ENCODE measurements at regions not wholly inside any gene's neighbourhood (a gene's known extent, or its start where the extent isn't known, plus 50 kb on each side); places are given as distances from the start of the nearest gene placed in this dataset.

DNA sequence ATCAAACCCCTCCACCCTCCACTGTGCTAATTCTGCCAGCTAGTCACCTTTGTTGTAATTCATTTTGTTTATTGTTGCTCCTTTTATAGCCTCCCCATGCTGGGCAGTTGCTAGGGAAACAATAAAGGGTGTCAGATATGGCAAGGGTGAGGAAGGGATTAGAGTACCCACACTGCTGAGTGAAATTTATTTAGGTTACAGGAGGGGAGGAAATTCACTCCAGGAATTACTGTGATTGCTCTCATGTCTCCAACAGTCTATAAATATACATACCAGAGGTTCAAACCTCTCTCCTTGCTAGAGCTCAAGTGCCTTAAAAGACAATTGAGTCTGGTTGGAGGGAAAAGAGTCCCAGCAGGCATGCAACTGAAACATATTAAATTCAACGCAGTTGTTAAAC is 90.6 kb upstream of the ADGRF1 start:
- Histone ChIP-seq H3K4me1 (peaks cover 34% of the 10 kb centered on the region), H3K36me3 (no peaks in the 10 kb centered on the region), H3K9me3 (replicated peaks) (no peaks in the 10 kb centered on the region), H3K27ac (replicated peaks) (no peak overlapping the region), H3K4me3 (no peak overlapping the region), H3K27me3 (ENCODE audit: low read depth) (no peaks in the 10 kb centered on the region)
- TF ChIP-seq, protein P1, sequence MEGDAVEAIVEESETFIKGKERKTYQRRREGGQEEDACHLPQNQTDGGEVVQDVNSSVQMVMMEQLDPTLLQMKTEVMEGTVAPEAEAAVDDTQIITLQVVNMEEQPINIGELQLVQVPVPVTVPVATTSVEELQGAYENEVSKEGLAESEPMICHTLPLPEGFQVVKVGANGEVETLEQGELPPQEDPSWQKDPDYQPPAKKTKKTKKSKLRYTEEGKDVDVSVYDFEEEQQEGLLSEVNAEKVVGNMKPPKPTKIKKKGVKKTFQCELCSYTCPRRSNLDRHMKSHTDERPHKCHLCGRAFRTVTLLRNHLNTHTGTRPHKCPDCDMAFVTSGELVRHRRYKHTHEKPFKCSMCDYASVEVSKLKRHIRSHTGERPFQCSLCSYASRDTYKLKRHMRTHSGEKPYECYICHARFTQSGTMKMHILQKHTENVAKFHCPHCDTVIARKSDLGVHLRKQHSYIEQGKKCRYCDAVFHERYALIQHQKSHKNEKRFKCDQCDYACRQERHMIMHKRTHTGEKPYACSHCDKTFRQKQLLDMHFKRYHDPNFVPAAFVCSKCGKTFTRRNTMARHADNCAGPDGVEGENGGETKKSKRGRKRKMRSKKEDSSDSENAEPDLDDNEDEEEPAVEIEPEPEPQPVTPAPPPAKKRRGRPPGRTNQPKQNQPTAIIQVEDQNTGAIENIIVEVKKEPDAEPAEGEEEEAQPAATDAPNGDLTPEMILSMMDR (IDR thresholded peaks at IDR 0.05; ENCODE audit: borderline replicate concordance): no peak
- intact Hi-C loops (cut with micrococcal nuclease): no loop called here
- DNase-seq: no peak

- Histone ChIP-seq H3K27ac (replicated peaks) (no peak overlapping the region), H3K27me3 (ENCODE audit: low read depth) (no peaks in the 10 kb centered on the region), H3K4me1 (peaks cover 41% of the 10 kb centered on the region), H3K9me3 (replicated peaks) (no peaks in the 10 kb centered on the region), H3K4me3 (no peak overlapping the region), H3K36me3 (no peaks in the 10 kb centered on the region)
- TF ChIP-seq, protein P1 (IDR thresholded peaks at IDR 0.05; ENCODE audit: borderline replicate concordance): no peak
- DNase-seq: no peak
- intact Hi-C loops (cut with micrococcal nuclease): no loop called here
Observed at GRCh38 chr6:47131773-47132172, 89.6 kb upstream of the ADGRF1 start.

DNA sequence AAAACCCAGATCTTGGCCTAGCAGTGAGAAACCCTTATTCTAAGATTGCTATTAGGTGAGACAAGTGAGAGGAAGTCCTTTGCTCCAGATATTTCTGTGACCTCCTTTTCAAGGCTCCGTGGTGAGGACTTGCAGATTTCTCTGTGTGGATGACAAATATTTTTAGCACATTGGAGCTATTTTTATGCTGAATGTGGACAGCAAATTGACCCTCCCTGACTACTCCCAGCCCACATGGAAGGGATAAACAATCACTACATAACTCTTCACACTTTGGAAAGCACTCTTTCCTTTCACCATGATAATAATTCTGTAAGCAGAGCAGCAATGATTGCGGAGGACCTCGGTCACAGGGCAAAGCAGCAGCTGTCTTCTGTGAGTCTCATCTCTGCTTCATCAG is 88.0 kb upstream of the ADGRF1 start:
- TF ChIP-seq, protein P1 (IDR thresholded peaks at IDR 0.05; ENCODE audit: borderline replicate concordance): no peak
- Histone ChIP-seq H3K4me1 (peaks cover 46% of the 10 kb centered on the region), H3K9me3 (replicated peaks) (no peaks in the 10 kb centered on the region), H3K27me3 (ENCODE audit: low read depth) (no peaks in the 10 kb centered on the region), H3K4me3 (peak overlapping the region; percentile 4), H3K27ac (replicated peaks) (peak overlapping the region; percentile 25), H3K36me3 (no peaks in the 10 kb centered on the region)
- DNase-seq: no peak
- intact Hi-C loops (cut with micrococcal nuclease): no loop called here

DNA sequence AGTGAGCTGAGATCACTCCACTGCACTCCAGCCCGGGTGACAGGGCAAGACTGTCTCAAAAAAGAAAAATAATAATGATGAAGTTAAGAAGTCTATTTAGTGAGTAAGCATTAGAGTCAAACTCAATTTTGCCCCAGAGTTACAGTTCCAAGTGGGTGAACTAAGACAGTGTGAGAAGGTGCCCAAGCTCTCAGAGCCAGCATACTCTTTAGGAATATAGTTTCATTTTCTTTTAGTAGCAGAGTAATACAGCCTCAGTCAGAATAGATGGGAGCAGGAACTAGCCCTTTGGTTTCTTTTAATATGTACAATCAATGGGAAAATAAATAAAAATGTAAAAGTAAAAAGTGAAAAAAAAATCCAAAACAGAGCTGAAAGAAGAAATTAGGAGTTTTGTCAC is 87.0 kb upstream of the ADGRF1 start:
- Histone ChIP-seq H3K36me3 (no peaks in the 10 kb centered on the region), H3K9me3 (replicated peaks) (no peaks in the 10 kb centered on the region), H3K4me1 (peaks cover 38% of the 10 kb centered on the region), H3K4me3 (no peak overlapping the region), H3K27ac (replicated peaks) (no peak overlapping the region), H3K27me3 (ENCODE audit: low read depth) (no peaks in the 10 kb centered on the region)
- TF ChIP-seq, protein P1 (IDR thresholded peaks at IDR 0.05; ENCODE audit: borderline replicate concordance): no peak
- intact Hi-C loops (cut with micrococcal nuclease): no loop called here
- DNase-seq: no peak

- H3K4me3 ChIP-seq: no peak overlapping the region
- peak overlapping the region; percentile 24 for H3K27ac ChIP-seq (replicated peaks)
- no peaks in the 10 kb centered on the region for H3K36me3 ChIP-seq
- H3K4me1 ChIP-seq: peaks cover 31% of the 10 kb centered on the region
- no peaks in the 10 kb centered on the region for H3K9me3 ChIP-seq (replicated peaks)
- no peaks in the 10 kb centered on the region for H3K27me3 ChIP-seq (ENCODE audit: low read depth)
- intact Hi-C loops (cut with micrococcal nuclease): no loop called here
- TF ChIP-seq, protein P1 (IDR thresholded peaks at IDR 0.05; ENCODE audit: borderline replicate concordance): no peak
- no peak for DNase-seq
Observed at GRCh38 chr6:47126647-47127391, 84.7 kb upstream of the ADGRF1 start.
